ENCODE measurements at regions not wholly inside any gene's neighbourhood (a gene's known extent, or its start where the extent isn't known, plus 50 kb on each side); places are given as distances from the start of the nearest gene placed in this dataset.

- no peak overlapping the region for H3K4me2 ChIP-seq
These were observed 262.4 kb upstream of the PSMD7 start for GRCh38 chr16:74034200-74034599.

More at GRCh38 chr16:74034200-74034599, 262.4 kb upstream of the PSMD7 start:
- H3K27ac ChIP-seq (ENCODE audit: low read depth in 2 of 2, low read length in 1 of 2): no peak overlapping the region
- no peaks in the 10 kb centered on the region for H4K20me1 ChIP-seq (ENCODE audit: insufficient read depth)
- no peak overlapping the region for H3K9ac ChIP-seq
- 52% methylated on average over 9 of the region's 9 CpGs for WGBS (ENCODE audit: low lambda C conversion rate)
- H3F3A ChIP-seq (replicated peaks; ENCODE audit: insufficient read depth): no peaks in the 10 kb centered on the region
- ChIA-PET CTCF (interaction anchor here (0.6 to 4.4 kb wide), 56 partner anchors 10 to 1967 kb away, joined by 3 to 40 read pairs (median 4); no protein-coding TSS in a partner anchor), POLR2A (no interaction called here)
- H3K4me3 ChIP-seq (ENCODE audit: low read depth in 2 of 2, low read length in 1 of 2): no peak overlapping the region
- no peaks in the 10 kb centered on the region for H3K27me3 ChIP-seq (ENCODE audit: insufficient read depth)
- no peak overlapping the region for H2AFZ ChIP-seq (ENCODE audit: low read depth)
- no peaks in the 10 kb centered on the region for H3K9me2 ChIP-seq
- H3K9me3 ChIP-seq: no peaks in the 10 kb centered on the region
- TF ChIP-seq TCF12 (IDR thresholded peaks at IDR 0.05): no peak
- TF ChIP-seq IRF3 (IDR thresholded peaks at IDR 0.05; ENCODE audit: low read depth, low read length): no peak
- TF ChIP-seq RFX5 (IDR thresholded peaks at IDR 0.05; ENCODE audit: low read length): no peak
- TF ChIP-seq YY1 (IDR thresholded peaks at IDR 0.05; ENCODE audit: low read depth): no peak
- no peak for TF ChIP-seq RXRA (IDR thresholded peaks at IDR 0.05; ENCODE audit: borderline replicate concordance, low read depth)
- TF ChIP-seq GABPA (IDR thresholded peaks at IDR 0.05; ENCODE audit: low read depth): no peak
- no peak for TF ChIP-seq FOXM1 (IDR thresholded peaks at IDR 0.05; ENCODE audit: low read depth)
- no peak for TF ChIP-seq REST (IDR thresholded peaks at IDR 0.05; ENCODE audit: low read depth, low read length)
- no peak for TF ChIP-seq TEAD4 (IDR thresholded peaks at IDR 0.05; ENCODE audit: borderline replicate concordance, insufficient read depth)
- TF ChIP-seq SIN3A (IDR thresholded peaks at IDR 0.05; ENCODE audit: borderline replicate concordance, low read depth, low read length): no peak
- TF ChIP-seq, protein P1, sequence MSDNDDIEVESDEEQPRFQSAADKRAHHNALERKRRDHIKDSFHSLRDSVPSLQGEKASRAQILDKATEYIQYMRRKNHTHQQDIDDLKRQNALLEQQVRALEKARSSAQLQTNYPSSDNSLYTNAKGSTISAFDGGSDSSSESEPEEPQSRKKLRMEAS (IDR thresholded peaks at IDR 0.05; ENCODE audit: low read depth): no peak
- TF ChIP-seq SMC3 (IDR thresholded peaks at IDR 0.05; ENCODE audit: low read depth, low read length): no peak
- no peak for TF ChIP-seq NFIC (IDR thresholded peaks at IDR 0.05; ENCODE audit: borderline replicate concordance)
- no peak for TF ChIP-seq CHD2 (IDR thresholded peaks at IDR 0.05; ENCODE audit: low read length, partially characterized antibody)
- no peak for TF ChIP-seq EP300 (IDR thresholded peaks at IDR 0.05; ENCODE audit: borderline replicate concordance in 1 of 2, low read depth in 1 of 2, low read length in 1 of 2)
- no peak for TF ChIP-seq MXI1 (IDR thresholded peaks at IDR 0.05; ENCODE audit: low read depth, low read length)
- H3K36me3 ChIP-seq (replicated peaks in 1 of 2; ENCODE audit: control insufficient read depth in 1 of 2, insufficient read depth in 2 of 2, low read length in 1 of 2): no peaks in the 10 kb centered on the region
- no peaks in the 10 kb centered on the region for H3K4me1 ChIP-seq (ENCODE audit: control insufficient read depth in 1 of 2, insufficient read depth in 2 of 2, low read depth in 1 of 2, low read length in 1 of 2)
- H3K79me2 ChIP-seq (ENCODE audit: insufficient read depth): no peaks in the 10 kb centered on the region
- DNase-seq: no peak

Data from SK-N-SH (cell line).